Common myeloid progenitor, CD34-positive (primary cell): ENCODE measurements at regions not wholly inside any gene's neighbourhood (a gene's known extent, or its start where the extent isn't known, plus 50 kb on each side); places are given as distances from the start of the nearest gene placed in this dataset.

Experiments used
- CTCF ChIA-PET: fragments of 350-600 bp; sonication (Branson Sonifier 250); formaldehyde crosslinking; loops from one replicate; lab custom pipeline; 2021; ENCODE audit warnings: antibody characterized with exemption; lab: Charles Lee
- POLR2A ChIA-PET: fragments of 350-600 bp; sonication (Branson Sonifier 250); formaldehyde crosslinking; loops from one replicate; lab custom pipeline; 2021; ENCODE audit warnings: antibody characterized with exemption; lab: Charles Lee
- DNase-seq, 3 donors: peaks; one replicate each; pipeline versions ENCODE4 v3.0.0 to v3.0.0-alpha.2; 2013
- H3K27ac ChIP-seq, 2 experiments: 1 replicate in 1 of 2; 2 replicates in 1 of 2; pipeline ENCODE4 v1.7.0; 2013; ENCODE audit warnings: inconsistent platforms in 2 of 2, low read length in 2 of 2, mild to moderate bottlenecking in 2 of 2, low read depth in 1 of 2, moderate library complexity in 1 of 2; ENCODE audit not compliant: severe bottlenecking in 2 of 2, insufficient read depth in 1 of 2, poor library complexity in 1 of 2
- H3K27me3 ChIP-seq, 5 experiments: replicated peaks in 2 of 5; 1 replicate in 3 of 5; 2 replicates in 2 of 5; pipeline versions ENCODE4 v1.6.1 to v1.7.0; 2013; ENCODE audit warnings: low read length in 4 of 5, mild to moderate bottlenecking in 2 of 5, moderate library complexity in 2 of 5, inconsistent platforms in 1 of 5; ENCODE audit not compliant: insufficient read depth in 5 of 5, control insufficient read depth in 4 of 5
- H3K36me3 ChIP-seq, 4 experiments: 1 replicate in 2 of 4; 2 replicates in 2 of 4; pipeline versions ENCODE4 v1.6.1 to v1.7.0; 2013; ENCODE audit warnings: low read length in 3 of 4, control low read depth in 1 of 4, mild to moderate bottlenecking in 1 of 4; ENCODE audit not compliant: control insufficient read depth in 4 of 4, insufficient read depth in 4 of 4
- H3K4me1 ChIP-seq, 4 experiments: 1 replicate in 3 of 4; 2 replicates in 1 of 4; pipeline versions ENCODE4 v1.6.1 to v1.7.1; 2013; ENCODE audit warnings: low read length in 3 of 4, mild to moderate bottlenecking in 3 of 4, control low read depth in 1 of 4, inconsistent platforms in 1 of 4, moderate library complexity in 1 of 4; ENCODE audit not compliant: control insufficient read depth in 4 of 4, insufficient read depth in 4 of 4; ENCODE audit errors: control extremely low read depth in 1 of 4
- H3K4me3 ChIP-seq, 7 experiments: 1 replicate in 4 of 7; 2 replicates in 3 of 7; pipeline versions ENCODE4 v1.5.1 to v1.7.0; 2013; ENCODE audit warnings: mild to moderate bottlenecking in 7 of 7, low read length in 6 of 7, moderate library complexity in 6 of 7, inconsistent platforms in 2 of 7, low read depth in 2 of 7, control low read depth in 1 of 7; ENCODE audit not compliant: insufficient read depth in 4 of 7, control insufficient read depth in 1 of 7; ENCODE audit errors: extremely low read depth in 1 of 7
- H3K9me3 ChIP-seq, 5 experiments: 1 replicate in 4 of 5; 2 replicates in 1 of 5; pipeline versions ENCODE4 v1.6.1 to v1.7.1; 2013; ENCODE audit warnings: low read length in 4 of 5, mild to moderate bottlenecking in 2 of 5, inconsistent platforms in 1 of 5, low read depth in 1 of 5, moderate library complexity in 1 of 5; ENCODE audit not compliant: control insufficient read depth in 4 of 5, insufficient read depth in 2 of 5; ENCODE audit errors: control extremely low read depth in 1 of 5
- WGBS: methylation state at CpG from one replicate; pipeline ENCODE4 v1.1.5; 2013; ENCODE audit not compliant: insufficient coverage; 5-methylcytosine and 5-hydroxymethylcytosine counted together

GRCh38 chr6:9140172-9140571 is 704.8 kb upstream of the SLC35B3 start:
- peaks cover 0 to 6% (median 0%) of the 10 kb centered on the region in 5 experiments for H3K9me3 ChIP-seq
- POLR2A ChIA-PET: no interaction called here
- 96% methylated on average over 5 of the region's 8 CpGs for WGBS
- H3K4me3 ChIP-seq: no peak overlapping the region
- no peak for DNase-seq
- no peaks in the 10 kb centered on the region for H3K4me1 ChIP-seq
- H3K27me3 ChIP-seq: no peaks in the 10 kb centered on the region
- H3K36me3 ChIP-seq: no peaks in the 10 kb centered on the region
- no peak overlapping the region for H3K27ac ChIP-seq
- CTCF ChIA-PET: no interaction called here

DNA sequence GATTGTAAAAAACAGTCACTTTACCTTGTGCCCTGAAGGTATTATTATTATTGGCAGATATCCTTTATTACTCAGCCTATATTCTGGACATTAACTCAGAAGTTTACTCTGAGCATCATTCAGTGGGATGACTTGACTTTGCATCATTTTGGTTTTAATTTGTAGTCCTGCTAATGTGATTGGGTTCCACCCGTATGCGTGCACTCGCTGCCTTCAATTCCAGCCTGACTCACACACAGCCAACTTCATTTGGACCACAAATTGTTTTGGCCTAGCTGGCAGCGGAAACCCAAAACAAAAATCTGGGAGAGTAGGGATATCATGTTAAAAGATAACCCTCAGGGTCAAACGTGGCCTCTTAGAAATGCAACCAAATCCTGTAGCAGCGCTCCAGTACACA is 704.4 kb upstream of the SLC35B3 start:
- POLR2A ChIA-PET: no interaction called here
- CTCF ChIA-PET: no interaction called here
- DNase-seq: no peak
- no peaks in the 10 kb centered on the region for H3K36me3 ChIP-seq
- no peaks in the 10 kb centered on the region for H3K27me3 ChIP-seq
- H3K9me3 ChIP-seq: peaks cover 0 to 4% (median 0%) of the 10 kb centered on the region in 5 experiments
- 90% methylated on average over 3 of the region's 6 CpGs for WGBS
- no peaks in the 10 kb centered on the region for H3K4me1 ChIP-seq
- H3K27ac ChIP-seq: no peak overlapping the region
- no peak overlapping the region for H3K4me3 ChIP-seq

- POLR2A ChIA-PET: no interaction called here
- Histone ChIP-seq H3K9me3 (no peaks in the 10 kb centered on the region), H3K27ac (no peak overlapping the region), H3K4me3 (no peak overlapping the region), H3K4me1 (no peaks in the 10 kb centered on the region), H3K27me3 (no peaks in the 10 kb centered on the region), H3K36me3 (no peaks in the 10 kb centered on the region)
- DNase-seq: no peak
- CTCF ChIA-PET: no interaction called here
- 100% methylated on average over 2 of the region's 5 CpGs for WGBS
Measured at GRCh38 chr6:9138936-9139335, 703.6 kb upstream of the SLC35B3 start.

DNA sequence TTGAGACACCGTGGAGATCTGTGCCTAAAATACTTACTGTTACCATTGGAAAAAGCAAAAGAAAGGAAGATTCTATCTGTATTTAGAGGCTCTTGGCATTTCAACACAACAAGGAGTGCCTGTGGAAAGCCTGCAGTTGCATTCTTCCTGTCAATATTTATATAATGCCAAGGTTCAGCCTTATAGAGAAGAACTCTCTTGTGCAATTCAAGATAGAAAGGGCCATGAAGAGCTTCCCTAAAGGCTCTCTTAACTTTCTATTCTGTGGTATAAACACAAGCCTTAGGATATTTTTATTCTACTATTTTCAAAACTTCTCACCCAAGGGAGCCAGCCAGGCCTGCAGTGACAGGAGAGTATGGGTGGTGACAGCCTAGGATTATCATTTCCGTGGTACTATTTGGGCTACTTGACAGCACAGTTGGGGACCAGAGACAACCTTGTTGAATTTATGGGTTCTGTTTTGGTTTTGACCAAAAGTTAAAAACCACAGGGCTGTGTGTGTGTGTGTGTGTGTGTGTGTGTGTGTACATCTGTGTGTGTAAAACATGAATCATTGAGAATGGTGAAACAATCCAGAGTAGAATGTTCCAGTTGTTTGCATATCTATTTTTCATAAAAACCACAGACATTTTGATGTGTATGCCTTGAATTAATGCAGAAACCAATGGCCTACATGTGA is 700.9 kb upstream of the SLC35B3 start:
- no peaks in the 10 kb centered on the region for H3K36me3 ChIP-seq
- CTCF ChIA-PET: no interaction called here
- DNase-seq: peak in 1 of 3 donors; percentile 3
- no peak overlapping the region for H3K27ac ChIP-seq
- 71% methylated on average over 2 of the region's 2 CpGs for WGBS
- POLR2A ChIA-PET: no interaction called here
- no peaks in the 10 kb centered on the region for H3K27me3 ChIP-seq
- peaks cover 0 to 2% (median 0%) of the 10 kb centered on the region in 4 experiments for H3K4me1 ChIP-seq
- no peaks in the 10 kb centered on the region for H3K9me3 ChIP-seq
- no peak overlapping the region for H3K4me3 ChIP-seq

GRCh38 chr6:9131616-9132015 is 696.3 kb upstream of the SLC35B3 start:
- H3K4me1 ChIP-seq: peaks cover 0 to 5% (median 0%) of the 10 kb centered on the region in 4 experiments
- ChIA-PET CTCF (no interaction called here), POLR2A (no interaction called here)
- H3K9me3 ChIP-seq: no peaks in the 10 kb centered on the region
- WGBS: 6% methylated on average over 8 of the region's 8 CpGs
- H3K36me3 ChIP-seq: no peaks in the 10 kb centered on the region
- peak in 2 of 3 donors; percentile 2 to 50 for DNase-seq
- no peak overlapping the region for H3K4me3 ChIP-seq
- no peak overlapping the region for H3K27ac ChIP-seq
- H3K27me3 ChIP-seq: no peaks in the 10 kb centered on the region

DNA sequence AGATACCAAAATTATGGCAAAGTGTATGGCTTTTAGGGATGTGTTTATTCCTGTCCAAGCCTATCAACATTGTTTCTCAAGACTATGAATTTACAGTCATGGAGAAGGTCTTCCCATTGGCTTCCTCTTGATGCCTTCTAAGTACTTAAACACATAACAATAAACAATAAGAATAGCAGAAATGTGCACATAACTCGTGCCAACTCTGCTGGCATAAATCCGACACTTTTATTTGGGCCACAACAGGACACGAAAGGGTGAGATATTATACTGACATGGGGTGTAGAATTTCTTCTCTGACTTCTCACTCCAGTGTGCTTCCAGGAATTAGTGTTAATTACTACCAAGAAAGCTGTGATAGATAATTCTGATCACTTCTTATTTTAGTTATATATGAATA is 695.9 kb upstream of the SLC35B3 start:
- Histone ChIP-seq H3K9me3 (no peaks in the 10 kb centered on the region), H3K27me3 (no peaks in the 10 kb centered on the region), H3K36me3 (no peaks in the 10 kb centered on the region), H3K4me1 (peaks cover 0 to 5% (median 0%) of the 10 kb centered on the region in 4 experiments), H3K4me3 (no peak overlapping the region), H3K27ac (no peak overlapping the region)
- 67% methylated on average over 2 of the region's 3 CpGs for WGBS
- POLR2A ChIA-PET: no interaction called here
- DNase-seq: no peak
- CTCF ChIA-PET: no interaction called here

DNA sequence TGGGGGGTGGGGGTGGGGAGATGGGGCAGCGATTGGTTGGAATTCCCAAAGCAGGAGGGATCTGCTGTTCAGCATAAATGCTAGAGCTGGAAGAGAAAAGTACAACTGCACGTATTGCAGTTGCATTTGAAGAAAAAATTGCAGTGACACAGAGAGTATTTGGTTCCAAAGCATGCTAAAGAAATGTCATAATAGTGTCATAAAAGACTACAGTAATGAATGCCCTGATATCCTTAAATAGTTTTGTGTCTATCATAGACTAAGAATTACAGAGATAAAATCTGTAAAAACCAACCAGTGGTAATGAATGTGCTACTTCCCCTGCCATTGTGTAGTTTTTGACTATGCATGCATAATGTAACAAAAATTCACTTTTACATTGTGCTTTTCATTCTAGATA is 693.6 kb upstream of the SLC35B3 start:
- no peak for DNase-seq
- CTCF ChIA-PET: no interaction called here
- Histone ChIP-seq H3K4me3 (no peak overlapping the region), H3K36me3 (no peaks in the 10 kb centered on the region), H3K9me3 (no peaks in the 10 kb centered on the region), H3K27me3 (no peaks in the 10 kb centered on the region), H3K4me1 (peaks cover 0 to 5% (median 0%) of the 10 kb centered on the region in 4 experiments), H3K27ac (no peak overlapping the region)
- WGBS: 100% methylated on average over 2 of the region's 2 CpGs
- POLR2A ChIA-PET: no interaction called here
